ENCODE measurements at regions not wholly inside any gene's neighbourhood (a gene's known extent, or its start where the extent isn't known, plus 50 kb on each side); places are given as distances from the start of the nearest gene placed in this dataset.
"Not testable (repeated sequence)": the region's sequence is repeated elsewhere in the genome, so short reads cannot be mapped to it uniquely, and the experiment has no call there.

DNA sequence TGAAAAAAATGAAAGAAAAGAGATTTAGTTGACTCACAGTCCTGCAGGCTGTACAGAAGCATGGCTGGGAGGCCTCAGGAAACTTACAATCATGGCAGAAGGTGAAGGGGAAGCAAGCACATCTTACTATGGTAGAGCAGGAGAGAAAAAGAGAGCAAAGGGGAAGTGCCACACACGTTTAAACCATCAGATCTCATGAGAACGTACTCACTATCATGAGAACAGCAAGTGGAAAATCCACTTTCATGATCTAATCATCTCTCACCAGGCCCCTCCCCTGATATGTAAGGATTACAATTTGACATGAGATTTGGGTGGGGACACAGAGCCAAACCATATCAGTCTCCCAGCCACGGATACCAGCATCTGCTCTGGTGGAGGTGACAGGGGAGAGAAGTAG is 50.8 kb upstream of the CPOX start:
- no peak for DNase-seq

GRCh38 chr3:98645039-98645438 is 51.6 kb upstream of the CPOX start:
- no peak for DNase-seq

DNA sequence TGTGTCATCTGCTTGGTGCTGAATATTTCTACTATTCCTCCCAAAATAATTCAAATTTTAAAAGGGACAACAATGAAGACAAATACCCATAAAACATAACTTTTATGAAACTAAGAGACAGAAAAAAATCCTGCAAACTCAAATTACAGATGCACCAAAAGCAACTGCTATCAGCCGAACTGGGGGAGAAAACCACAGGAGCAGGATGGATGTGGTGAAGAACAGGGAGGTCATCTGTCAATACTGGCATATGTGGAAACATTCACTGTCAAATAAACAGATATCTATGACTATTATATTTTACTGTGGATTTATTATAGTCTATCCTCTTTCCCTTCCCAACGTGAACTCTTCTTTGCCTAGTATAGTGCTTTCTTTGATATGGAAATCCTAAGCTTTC is 53.3 kb upstream of the CPOX start:
- no peak for DNase-seq

DNA sequence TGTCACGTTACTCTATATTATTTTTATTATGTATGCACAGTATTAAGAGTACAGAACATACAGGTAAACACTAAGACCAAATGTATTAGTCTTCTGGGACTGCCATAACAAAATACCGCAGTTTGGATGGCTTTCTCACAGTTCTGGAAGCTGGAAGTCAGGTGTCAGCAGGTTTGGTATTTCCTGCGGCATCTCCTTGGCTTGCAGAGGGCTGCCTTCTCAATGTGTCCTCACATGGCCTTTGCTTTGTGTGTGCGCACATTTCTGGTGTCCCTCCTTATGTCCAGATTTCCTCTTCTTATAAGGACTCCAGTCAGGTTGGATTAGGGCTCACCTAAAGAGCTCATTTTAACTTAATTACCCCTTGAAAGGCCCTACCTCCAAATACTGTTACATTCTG is 53.8 kb upstream of the CPOX start:
- no peak for DNase-seq

- DNase-seq = no peak
Observed at GRCh38 chr3:98650971-98651779, 57.8 kb upstream of the CPOX start.

DNA sequence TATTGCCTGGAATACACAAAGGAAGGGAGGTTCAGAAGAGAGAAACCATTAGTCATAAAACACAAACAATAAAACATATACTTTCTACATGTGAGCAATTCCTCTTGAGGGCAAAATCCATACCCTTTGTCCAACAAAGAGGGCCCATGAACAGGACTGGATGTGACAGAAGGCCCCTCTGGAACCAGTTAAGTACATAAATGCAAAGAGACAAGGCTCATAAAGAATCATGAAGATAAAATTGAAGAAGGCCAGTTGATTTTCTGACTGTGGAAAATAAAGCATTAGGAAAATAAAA is 58.3 kb upstream of the CPOX start:
- no peak for DNase-seq

DNA sequence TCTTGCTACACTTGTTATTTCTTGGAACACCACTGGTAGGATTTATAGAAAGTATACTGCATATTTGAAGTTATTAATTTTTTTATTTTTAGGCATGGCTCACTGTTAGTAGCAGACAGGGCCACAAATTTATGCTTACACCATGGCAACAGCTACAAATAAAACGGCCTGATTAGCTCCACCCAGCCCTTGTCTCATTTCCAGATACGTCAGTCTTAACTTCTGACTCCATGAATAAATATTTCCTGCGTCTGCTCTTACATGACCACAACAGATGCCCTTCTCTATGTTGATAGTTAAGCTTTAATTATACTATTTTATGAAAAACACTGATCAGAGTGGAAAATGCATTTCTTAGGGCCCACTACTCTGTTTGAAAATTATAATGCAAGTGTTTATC is 62.3 kb upstream of the CPOX start:
- no peak for DNase-seq

DNA sequence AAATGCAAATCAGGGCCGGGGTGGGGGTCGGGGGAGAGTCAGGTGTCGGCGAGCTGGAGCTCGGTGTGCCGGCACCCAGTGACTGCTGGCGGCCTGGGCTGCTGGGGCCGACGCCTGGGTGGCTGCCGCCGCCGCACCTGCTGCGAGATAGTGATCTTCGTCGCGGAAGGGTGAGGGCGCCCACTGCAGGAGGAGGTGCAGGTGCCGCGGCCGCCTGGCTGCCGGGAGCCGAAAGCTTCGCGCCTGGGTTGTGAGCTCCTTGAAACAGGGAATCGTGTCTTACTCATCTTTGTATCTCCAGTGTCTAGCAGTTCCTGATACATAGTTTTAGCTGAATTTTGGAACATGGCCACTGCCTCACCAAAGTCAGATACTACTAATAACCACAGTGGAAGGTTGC is 64.0 kb upstream of the CPOX start:
- DNase-seq = peak; percentile 28

DNA sequence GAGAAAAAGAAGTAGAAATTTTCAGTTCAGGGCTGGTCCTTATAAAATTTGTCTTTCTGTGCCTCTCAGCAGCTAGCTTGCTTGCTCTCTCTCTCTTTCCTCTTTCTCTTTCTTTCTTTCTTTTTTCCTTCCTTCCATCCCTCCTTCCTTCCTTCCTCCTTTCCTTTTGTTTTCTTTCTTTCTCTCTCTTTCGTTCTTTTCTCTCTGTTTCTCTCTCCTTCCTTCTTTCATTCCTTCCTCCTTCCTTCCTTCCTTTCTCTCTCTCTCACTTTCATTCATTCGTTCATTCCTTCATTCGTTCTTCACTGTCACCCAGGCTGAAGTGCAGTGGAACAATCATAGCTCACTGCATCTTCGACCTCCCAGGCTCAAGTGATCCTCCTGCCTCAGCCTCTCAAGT is 69.3 kb upstream of the CPOX start:
- DNase-seq = no peak

DNA sequence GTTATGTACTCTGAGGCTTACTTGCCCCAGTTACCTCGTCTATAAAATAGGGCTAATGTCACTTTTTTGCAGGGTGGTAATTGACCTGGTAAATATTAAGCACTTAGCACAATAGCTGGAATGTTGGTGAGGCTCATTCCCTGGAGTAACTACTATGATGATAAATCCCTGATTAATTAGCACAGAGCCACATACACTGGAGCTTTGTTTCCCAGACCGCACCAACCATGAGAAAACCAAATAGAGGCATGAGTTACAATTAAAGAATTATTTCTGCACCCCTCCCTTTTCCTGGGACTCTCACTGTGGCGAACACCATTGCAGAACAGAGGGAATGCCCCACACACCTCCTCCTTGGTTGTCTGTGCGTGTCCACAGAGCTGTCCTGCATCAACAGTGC is 76.6 kb upstream of the CPOX start:
- no peak for DNase-seq

GRCh38 chr3:98679986-98680385 is 83.2 kb upstream of the ST3GAL6 start:
- no peak for DNase-seq

DNA sequence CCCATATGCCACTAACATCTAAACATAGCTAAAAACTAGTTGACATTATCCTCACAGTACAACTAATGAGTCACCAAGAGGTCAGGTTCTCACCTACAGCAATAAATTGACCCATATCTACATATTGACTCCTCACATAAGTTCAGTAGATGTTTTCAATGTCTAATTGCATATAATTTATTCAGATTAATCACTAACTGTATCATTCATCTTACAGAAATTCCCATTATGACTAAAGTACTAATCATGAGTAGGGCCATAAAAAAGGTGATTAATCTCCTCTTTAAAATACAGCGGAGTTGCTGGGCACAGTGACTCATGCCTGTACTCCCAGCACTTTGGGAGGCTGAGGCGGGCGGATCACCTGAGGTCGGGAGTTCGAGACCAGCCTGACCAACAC is 82.4 kb upstream of the ST3GAL6 start:
- DNase-seq = no peak

DNA sequence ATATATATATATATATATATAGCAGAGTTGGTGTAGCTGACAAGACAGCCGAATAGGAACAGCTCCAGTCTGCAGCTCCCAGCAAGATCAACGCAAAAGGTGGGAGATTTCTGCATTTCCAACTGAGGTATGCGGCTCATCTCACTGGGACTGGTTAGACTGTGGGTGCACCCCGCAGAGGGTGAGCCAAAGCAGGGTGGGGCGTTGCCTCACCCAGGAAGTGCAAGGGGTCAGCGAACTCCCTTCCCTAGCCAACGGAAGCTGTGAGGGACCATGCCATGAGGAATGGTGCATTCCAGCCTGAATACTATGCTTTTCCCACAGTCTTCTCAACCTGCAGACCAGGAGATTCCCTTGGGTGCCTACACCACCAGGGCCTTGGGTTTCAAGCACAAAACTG is 81.7 kb upstream of the ST3GAL6 start:
- DNase-seq = no peak

- not testable (repeated sequence) for DNase-seq
Observed at GRCh38 chr3:98682391-98682790, 80.7 kb upstream of the ST3GAL6 start.

DNA sequence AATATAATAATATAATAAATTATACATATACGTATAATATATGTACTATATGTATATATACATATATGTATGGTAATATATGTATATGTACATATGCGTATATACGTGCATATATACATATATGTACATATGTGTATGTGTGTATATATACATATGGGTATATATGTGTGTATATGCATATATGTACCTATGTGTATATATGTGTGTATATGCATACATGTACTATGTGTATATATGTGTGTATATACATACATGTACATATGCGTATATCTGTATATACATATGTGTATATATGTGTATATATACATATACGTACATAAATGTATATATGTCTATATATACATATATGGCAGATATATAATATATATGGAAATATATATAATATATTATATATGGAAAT is 74.8 kb upstream of the ST3GAL6 start:
- no peak for DNase-seq

- DNase-seq = no peak
Observed at GRCh38 chr3:98690876-98691275, 72.3 kb upstream of the ST3GAL6 start.

DNA sequence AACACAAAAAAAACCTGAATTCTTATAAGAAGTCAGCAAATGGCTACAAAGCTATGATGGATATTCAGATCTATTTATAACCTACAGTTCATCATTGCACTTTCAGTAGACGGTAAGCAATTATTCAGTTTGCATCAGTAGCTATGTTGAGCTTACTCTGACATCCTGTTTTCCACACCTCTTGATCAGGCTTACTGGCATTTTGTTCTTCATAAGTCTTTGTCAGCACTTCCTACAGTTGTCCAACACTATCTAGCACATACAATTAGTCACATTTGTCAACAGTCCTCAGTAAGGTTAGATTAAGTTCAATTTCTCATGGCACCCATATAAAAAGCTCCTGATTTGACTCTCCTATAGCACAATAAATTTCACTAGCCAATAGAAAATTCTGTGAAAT is 71.2 kb upstream of the ST3GAL6 start:
- DNase-seq = no peak

GRCh38 chr3:98692787-98693473 is 70.2 kb upstream of the ST3GAL6 start:
- no peak for DNase-seq

GRCh38 chr3:98695796-98696195 is 67.3 kb upstream of the ST3GAL6 start:
- no peak for DNase-seq

DNA sequence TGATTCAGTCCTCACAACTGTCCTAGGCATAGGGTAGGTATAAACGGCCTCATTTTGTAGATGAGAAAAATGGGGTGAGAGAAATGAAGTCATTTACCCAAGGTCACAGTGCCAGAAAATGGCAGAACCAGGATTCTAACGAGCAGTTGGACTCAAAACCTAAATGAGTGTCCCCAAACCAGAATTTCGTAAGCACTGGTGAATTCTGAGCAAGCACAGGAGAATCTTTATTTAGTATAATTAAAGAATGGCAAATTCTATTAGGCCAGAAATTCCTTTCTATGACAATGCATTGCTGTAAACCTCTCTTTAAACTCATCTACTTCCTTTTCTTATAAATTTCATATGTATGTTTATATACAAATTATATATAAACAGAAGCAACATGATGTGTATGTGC is 66.8 kb upstream of the ST3GAL6 start:
- DNase-seq = not testable (repeated sequence)

- DNase-seq = no peak
Observed at GRCh38 chr3:98697225-98697624, 65.9 kb upstream of the ST3GAL6 start.

GRCh38 chr3:98699132-98699531 is 64.0 kb upstream of the ST3GAL6 start:
- no peak for DNase-seq

DNA sequence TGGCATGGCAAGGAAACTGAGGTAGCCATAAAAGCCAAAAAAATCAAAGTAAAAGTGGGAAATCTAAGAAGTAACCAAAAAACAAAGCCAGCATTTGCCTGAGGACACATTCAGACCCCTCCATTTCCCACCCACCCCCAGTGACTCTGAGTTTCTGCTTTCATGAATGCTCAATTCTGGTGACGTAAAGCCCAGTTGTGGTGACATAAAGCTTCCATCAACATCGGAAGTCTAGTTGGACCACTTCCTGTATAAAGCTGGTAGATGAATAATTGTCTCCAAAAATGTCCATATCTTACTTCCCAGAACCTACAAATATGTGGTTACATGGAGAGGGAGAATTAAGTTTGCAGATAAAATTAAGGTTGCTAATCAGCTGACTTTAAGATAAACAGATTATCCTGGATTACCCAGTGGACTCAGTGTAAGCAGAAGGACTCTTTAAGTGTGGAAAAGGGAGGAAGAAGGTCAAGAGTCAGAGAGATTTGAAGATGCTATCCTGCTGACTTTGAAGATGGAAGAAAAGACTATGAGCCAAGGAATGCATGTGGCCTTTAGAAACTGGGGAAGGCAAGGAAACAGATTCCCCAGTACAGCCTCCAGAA is 62.0 kb upstream of the ST3GAL6 start:
- DNase-seq = no peak

GRCh38 chr3:98702166-98702565 is 61.0 kb upstream of the ST3GAL6 start:
- DNase-seq = no peak

DNA sequence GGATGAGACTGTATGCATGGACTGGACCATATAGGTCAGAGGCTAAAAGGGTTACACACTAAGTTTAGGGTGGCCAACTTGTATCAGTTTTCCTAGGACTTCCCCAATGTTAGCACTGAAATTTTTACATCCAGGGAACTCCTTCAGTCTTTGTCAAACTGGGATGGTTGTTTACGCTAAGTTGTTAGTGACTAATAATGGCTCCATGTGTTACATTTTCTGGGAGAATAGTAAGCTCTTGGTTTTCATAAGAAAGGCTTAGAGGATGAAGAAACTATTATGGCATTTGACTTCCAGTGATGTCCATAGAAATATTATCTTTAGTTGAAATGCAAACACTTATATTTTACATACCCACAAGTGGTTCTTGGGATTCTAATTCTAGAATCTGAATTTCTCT is 57.9 kb upstream of the ST3GAL6 start:
- DNase-seq = no peak

All from activated naive CD4-positive, alpha-beta T cell treated with Interleukin-2 at 50 U/mL for 16 hours (primary cell).